ENCODE measurements at regions not wholly inside any gene's neighbourhood (a gene's known extent, or its start where the extent isn't known, plus 50 kb on each side); places are given as distances from the start of the nearest gene placed in this dataset.

- no peak overlapping the region for H3K4me3 ChIP-seq (ENCODE audit: low read depth, low read length, poor library complexity, severe bottlenecking)
- H3K36me3 ChIP-seq (ENCODE audit: insufficient read depth, low read length) = no peaks in the 10 kb centered on the region
- H3K9me2 ChIP-seq (ENCODE audit: insufficient read depth, low read length) = no peaks in the 10 kb centered on the region
- no peak for DNase-seq (ENCODE audit: low spot score)
- no peaks in the 10 kb centered on the region for H4K20me1 ChIP-seq (ENCODE audit: insufficient read depth, low read length)
- no peak overlapping the region for H2AFZ ChIP-seq (ENCODE audit: low read length)
- H3K9me3 ChIP-seq (ENCODE audit: low read length) = no peaks in the 10 kb centered on the region
- BruUV-seq (replicated peaks) = no TSS peak
- no peaks in the 10 kb centered on the region for H3K79me2 ChIP-seq (ENCODE audit: insufficient read depth, low read depth, low read length)
- H3K27ac ChIP-seq (ENCODE audit: low read depth, low read length, poor library complexity, severe bottlenecking) = no peak overlapping the region
- no peak for TF ChIP-seq EZH2phosphoT487 (IDR thresholded peaks at IDR 0.05; ENCODE audit: borderline replicate concordance, low read depth, low read length)
- TF ChIP-seq, protein P1, sequence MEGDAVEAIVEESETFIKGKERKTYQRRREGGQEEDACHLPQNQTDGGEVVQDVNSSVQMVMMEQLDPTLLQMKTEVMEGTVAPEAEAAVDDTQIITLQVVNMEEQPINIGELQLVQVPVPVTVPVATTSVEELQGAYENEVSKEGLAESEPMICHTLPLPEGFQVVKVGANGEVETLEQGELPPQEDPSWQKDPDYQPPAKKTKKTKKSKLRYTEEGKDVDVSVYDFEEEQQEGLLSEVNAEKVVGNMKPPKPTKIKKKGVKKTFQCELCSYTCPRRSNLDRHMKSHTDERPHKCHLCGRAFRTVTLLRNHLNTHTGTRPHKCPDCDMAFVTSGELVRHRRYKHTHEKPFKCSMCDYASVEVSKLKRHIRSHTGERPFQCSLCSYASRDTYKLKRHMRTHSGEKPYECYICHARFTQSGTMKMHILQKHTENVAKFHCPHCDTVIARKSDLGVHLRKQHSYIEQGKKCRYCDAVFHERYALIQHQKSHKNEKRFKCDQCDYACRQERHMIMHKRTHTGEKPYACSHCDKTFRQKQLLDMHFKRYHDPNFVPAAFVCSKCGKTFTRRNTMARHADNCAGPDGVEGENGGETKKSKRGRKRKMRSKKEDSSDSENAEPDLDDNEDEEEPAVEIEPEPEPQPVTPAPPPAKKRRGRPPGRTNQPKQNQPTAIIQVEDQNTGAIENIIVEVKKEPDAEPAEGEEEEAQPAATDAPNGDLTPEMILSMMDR (conservative IDR thresholded peaks at IDR 0.05; ENCODE audit: low read length) = no peak
- ChIA-PET CTCF (ENCODE audit: unreplicated experiment) (no interaction called here), POLR2A (no interaction called here)
- intact Hi-C loops (cut with micrococcal nuclease; ENCODE audit: unreplicated experiment) = no loop called here
- H3K4me2 ChIP-seq (ENCODE audit: low read length) = no peak overlapping the region
- H3K4me1 ChIP-seq (ENCODE audit: insufficient read depth, low read length, poor library complexity, severe bottlenecking) = no peaks in the 10 kb centered on the region
Observed at GRCh38 chr1:79190074-79190473, 183.5 kb upstream of the ADGRL4 start.

DNA sequence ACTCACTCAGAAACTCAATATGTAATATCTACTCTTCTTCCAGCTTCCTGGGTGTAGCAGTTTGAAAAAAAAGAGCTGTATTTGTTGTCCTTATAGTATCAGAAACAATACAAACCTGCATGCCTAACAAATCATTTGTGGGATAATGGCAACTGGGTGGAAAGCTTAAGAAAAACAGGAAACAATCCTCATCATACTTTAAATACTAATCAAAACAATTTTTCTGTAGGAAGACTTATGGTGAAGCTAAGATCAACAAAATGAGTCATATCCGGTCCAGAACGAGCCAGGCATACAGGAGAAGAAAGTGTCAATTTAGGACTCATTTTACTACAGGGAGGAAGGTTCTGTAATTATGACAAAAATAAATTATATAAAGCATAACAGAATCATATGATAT is 181.8 kb upstream of the ADGRL4 start:
- Histone ChIP-seq H3K4me3 (ENCODE audit: low read depth, low read length, poor library complexity, severe bottlenecking) (no peak overlapping the region), H2AFZ (ENCODE audit: low read length) (no peak overlapping the region), H3K27ac (ENCODE audit: low read depth, low read length, poor library complexity, severe bottlenecking) (no peak overlapping the region), H3K4me2 (ENCODE audit: low read length) (no peak overlapping the region), H3K79me2 (ENCODE audit: insufficient read depth, low read depth, low read length) (no peaks in the 10 kb centered on the region), H3K36me3 (ENCODE audit: insufficient read depth, low read length) (no peaks in the 10 kb centered on the region), H3K4me1 (ENCODE audit: insufficient read depth, low read length, poor library complexity, severe bottlenecking) (no peaks in the 10 kb centered on the region), H4K20me1 (ENCODE audit: insufficient read depth, low read length) (no peaks in the 10 kb centered on the region), H3K9me2 (ENCODE audit: insufficient read depth, low read length) (no peaks in the 10 kb centered on the region), H3K9me3 (ENCODE audit: low read length) (no peaks in the 10 kb centered on the region)
- BruUV-seq (replicated peaks) = no TSS peak
- POLR2A ChIA-PET = interaction anchor here (0.5 to 1.2 kb wide), 5 partner anchors 12 to 436 kb away, joined by 3 to 4 read pairs (median 3); no protein-coding TSS in a partner anchor
- no peak for TF ChIP-seq EZH2phosphoT487 (IDR thresholded peaks at IDR 0.05; ENCODE audit: borderline replicate concordance, low read depth, low read length)
- TF ChIP-seq, protein P1 (conservative IDR thresholded peaks at IDR 0.05; ENCODE audit: low read length) = no peak
- DNase-seq (ENCODE audit: low spot score) = no peak
- CTCF ChIA-PET (ENCODE audit: unreplicated experiment) = no interaction called here
- intact Hi-C loops (cut with micrococcal nuclease; ENCODE audit: unreplicated experiment) = no loop called here

DNA sequence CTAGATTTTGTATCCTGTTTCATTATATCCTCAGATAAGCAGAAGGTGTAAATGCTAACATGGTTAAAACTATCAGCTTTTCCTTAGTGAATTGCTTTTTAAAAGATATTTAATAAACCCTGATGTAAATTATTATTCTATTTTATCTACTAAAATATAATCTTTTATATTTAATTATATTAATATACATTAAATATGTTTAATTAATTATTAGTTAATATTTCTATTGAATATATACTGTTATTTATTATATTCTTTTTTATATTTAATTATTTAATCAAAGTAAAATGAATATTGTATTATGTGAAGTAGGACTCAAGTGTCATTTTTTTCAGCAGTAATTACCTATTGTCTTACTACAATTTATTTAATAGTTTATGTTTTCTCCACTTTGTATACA is 179.7 kb upstream of the ADGRL4 start:
- H2AFZ ChIP-seq (ENCODE audit: low read length) = no peak overlapping the region
- TF ChIP-seq, protein P1 (conservative IDR thresholded peaks at IDR 0.05; ENCODE audit: low read length) = no peak
- no peak for TF ChIP-seq EZH2phosphoT487 (IDR thresholded peaks at IDR 0.05; ENCODE audit: borderline replicate concordance, low read depth, low read length)
- no TSS peak for BruUV-seq (replicated peaks)
- no peaks in the 10 kb centered on the region for H3K9me3 ChIP-seq (ENCODE audit: low read length)
- no peak overlapping the region for H3K4me2 ChIP-seq (ENCODE audit: low read length)
- no peaks in the 10 kb centered on the region; the same call in 1 of the 2 replicates for H3K9me2 ChIP-seq (ENCODE audit: insufficient read depth, low read length)
- no peaks in the 10 kb centered on the region for H4K20me1 ChIP-seq (ENCODE audit: insufficient read depth, low read length)
- H3K36me3 ChIP-seq (ENCODE audit: insufficient read depth, low read length) = no peaks in the 10 kb centered on the region
- ChIA-PET CTCF (ENCODE audit: unreplicated experiment) (no interaction called here), POLR2A (interaction anchor here (0.7 to 1.2 kb wide), 2 partner anchors 10 to 52 kb away, joined by 3 read pairs; no protein-coding TSS in a partner anchor)
- no peak for DNase-seq (ENCODE audit: low spot score)
- no peaks in the 10 kb centered on the region for H3K4me1 ChIP-seq (ENCODE audit: insufficient read depth, low read length, poor library complexity, severe bottlenecking)
- no peak overlapping the region for H3K4me3 ChIP-seq (ENCODE audit: low read depth, low read length, poor library complexity, severe bottlenecking)
- H3K27ac ChIP-seq (ENCODE audit: low read depth, low read length, poor library complexity, severe bottlenecking) = no peak overlapping the region
- H3K79me2 ChIP-seq (ENCODE audit: insufficient read depth, low read depth, low read length) = no peaks in the 10 kb centered on the region
- intact Hi-C loops (cut with micrococcal nuclease; ENCODE audit: unreplicated experiment) = no loop called here
